Ovary (tissue), 7 donors: ENCODE measurements at regions not wholly inside any gene's neighbourhood (a gene's known extent, or its start where the extent isn't known, plus 50 kb on each side); places are given as distances from the start of the nearest gene placed in this dataset.

Experiments
- DNase-seq, 5 donors: peaks; one replicate each; pipeline ENCODE4 v3.0.0-alpha.2; 2019 to 2020
- H3K27ac ChIP-seq, 2 donors: fragments of 200-600 bp; one replicate each; pipeline versions ENCODE4 v1.5.1 to v1.8.0; 2019 to 2022
- H3K27me3 ChIP-seq: fragments of 200-600 bp; one replicate; pipeline ENCODE4 v1.8.0; 2022
- H3K36me3 ChIP-seq: fragments of 200-600 bp; sonication (generic); one replicate; pipeline ENCODE4 v1.5.1; 2019
- H3K4me1 ChIP-seq: one replicate; pipeline ENCODE4 v1.8.1; 2013; ENCODE audit warnings: mild to moderate bottlenecking, moderate library complexity; ENCODE audit not compliant: insufficient read depth
- H3K4me3 ChIP-seq: fragments of 200-600 bp; sonication (generic); one replicate; pipeline ENCODE4 v1.5.1; 2017
- H3K9me3 ChIP-seq, 2 donors: fragments of 200-600 bp in 1 of 2; sonication (generic) in 1 of 2; one replicate each; pipeline versions ENCODE4 v1.5.1 to v1.8.1; 2013 to 2019; ENCODE audit warnings: mild to moderate bottlenecking in 1 of 2, moderate library complexity in 1 of 2
- CTCF ChIP-seq, 3 donors: fragments of 450-650 bp in 2 of 3; fragments of 200-600 bp in 1 of 3; IDR thresholded peaks; one replicate each; pipeline versions ENCODE4 v1.5.1 to v1.8.0; 2016 to 2022; ENCODE audit warnings: antibody characterized with exemption in 3 of 3, mild to moderate bottlenecking in 1 of 3
- EP300 ChIP-seq: sonication (generic); formaldehyde crosslinking; IDR thresholded peaks from one replicate; pipeline ENCODE4 v1.6.1; 2017; ENCODE audit warnings: antibody characterized with exemption
- POLR2A ChIP-seq: fragments of 450-650 bp; IDR thresholded peaks from one replicate; pipeline ENCODE4 v1.6.1; 2017; ENCODE audit warnings: antibody characterized with exemption, mild to moderate bottlenecking, moderate library complexity
- WGBS, 3 donors: extraction: QIAGEN DNeasy Blood & Tissue Kit in 1 of 3; methylation state at CpG; one replicate each; pipeline versions ENCODE4 v1.1.5 to v1.1.7; 2013 to 2017; 5-methylcytosine and 5-hydroxymethylcytosine counted together
- intact Hi-C, 4 donors: fragments of 100-400 bp; cut with DNase I; formaldehyde crosslinking; loops; one replicate each; pipeline versions ENCODE4 v1.11.0 to v1.15.1; 2022 to 2023
- donor health status: DM: no; HTN: no; CAD: no; lungs with moderate emphysema.
- donor health status: DM: no; HTN: no; CAD: no.
- donor health status: Bipolar disorder and iron deficiency.
- donor health status: DM: no; HTN: no; CAD: no.
- donor health status: DM: yes; HTN: yes; CAD: no.

- TF ChIP-seq POLR2A (no peak), CTCF (IDR thresholded peaks at IDR 0.05) (no peak), EP300 (no peak)
- Histone ChIP-seq H3K4me1 (no peaks in the 10 kb centered on the region), H3K27me3 (no peaks in the 10 kb centered on the region), H3K9me3 (no peaks in the 10 kb centered on the region), H3K27ac (no peak overlapping the region), H3K36me3 (no peaks in the 10 kb centered on the region), H3K4me3 (no peak overlapping the region)
- WGBS, 3 donors = 61 to 76% (median 66%) methylated on average over 1 of the region's 1 CpG
- intact Hi-C loops = no loop called here
- no peak for DNase-seq
Observed at GRCh38 chr18:2402084-2402483, 169.2 kb downstream of the METTL4 start.

GRCh38 chr18:2406544-2406943, 164.8 kb downstream of the METTL4 start:
- WGBS, 3 donors = 62 to 68% (median 65%) methylated on average over 2 of the region's 2 CpGs
- no peak for DNase-seq
- no peaks in the 10 kb centered on the region for H3K4me1 ChIP-seq
- H3K36me3 ChIP-seq = no peaks in the 10 kb centered on the region
- no peak overlapping the region for H3K27ac ChIP-seq
- no peaks in the 10 kb centered on the region for H3K27me3 ChIP-seq
- no peak overlapping the region for H3K4me3 ChIP-seq
- TF ChIP-seq EP300 = no peak
- no peak for TF ChIP-seq CTCF (IDR thresholded peaks at IDR 0.05)
- no peak for TF ChIP-seq POLR2A
- intact Hi-C loops = no loop called here
- H3K9me3 ChIP-seq = no peaks in the 10 kb centered on the region

GRCh38 chr18:2407961-2408360, 163.3 kb downstream of the METTL4 start:
- Histone ChIP-seq H3K9me3 (no peaks in the 10 kb centered on the region), H3K27me3 (no peaks in the 10 kb centered on the region), H3K4me3 (no peak overlapping the region), H3K36me3 (no peaks in the 10 kb centered on the region), H3K4me1 (no peaks in the 10 kb centered on the region), H3K27ac (no peak overlapping the region)
- intact Hi-C loops = no loop called here
- 13 to 24% (median 15%) methylated on average over 1 of the region's 1 CpG for WGBS, 3 donors
- no peak for TF ChIP-seq POLR2A
- no peak for TF ChIP-seq CTCF (IDR thresholded peaks at IDR 0.05)
- no peak for TF ChIP-seq EP300
- no peak for DNase-seq

GRCh38 chr18:2409906-2410305, 161.4 kb downstream of the METTL4 start:
- TF ChIP-seq POLR2A = no peak
- no peak for TF ChIP-seq CTCF (IDR thresholded peaks at IDR 0.05)
- no peak for TF ChIP-seq EP300
- no peak overlapping the region for H3K4me3 ChIP-seq
- no peaks in the 10 kb centered on the region for H3K9me3 ChIP-seq
- no peak for DNase-seq
- intact Hi-C loops = no loop called here
- 85 to 86% (median 85%) methylated on average over 5 of the region's 5 CpGs for WGBS, 3 donors
- no peaks in the 10 kb centered on the region for H3K27me3 ChIP-seq
- H3K36me3 ChIP-seq = no peaks in the 10 kb centered on the region
- no peaks in the 10 kb centered on the region for H3K4me1 ChIP-seq
- no peak overlapping the region for H3K27ac ChIP-seq

GRCh38 chr18:2410688-2411087, 160.6 kb downstream of the METTL4 start:
- 90 to 95% (median 94%) methylated on average over 1 of the region's 1 CpG for WGBS, 3 donors
- no peaks in the 10 kb centered on the region for H3K27me3 ChIP-seq
- no peak overlapping the region for H3K4me3 ChIP-seq
- no peak for DNase-seq
- H3K9me3 ChIP-seq = no peaks in the 10 kb centered on the region
- no peak for TF ChIP-seq POLR2A
- no peaks in the 10 kb centered on the region for H3K36me3 ChIP-seq
- intact Hi-C loops = no loop called here
- no peak overlapping the region for H3K27ac ChIP-seq
- no peaks in the 10 kb centered on the region for H3K4me1 ChIP-seq
